Mucosa of stomach (tissue), 1 donor: ENCODE measurements at regions not wholly inside any gene's neighbourhood (a gene's known extent, or its start where the extent isn't known, plus 50 kb on each side); places are given as distances from the start of the nearest gene placed in this dataset.

Experiments
- H3K27me3 ChIP-seq: one replicate; pipeline ENCODE4 v1.7.0; 2013; ENCODE audit warnings: mild to moderate bottlenecking, low read length; ENCODE audit not compliant: control insufficient read depth, insufficient read depth
- H3K36me3 ChIP-seq: one replicate; pipeline ENCODE4 v1.7.0; 2013; ENCODE audit warnings: low read length; ENCODE audit not compliant: control insufficient read depth, insufficient read depth
- H3K4me1 ChIP-seq: one replicate; pipeline ENCODE4 v1.7.0; 2013; ENCODE audit warnings: mild to moderate bottlenecking, low read length; ENCODE audit not compliant: control insufficient read depth, insufficient read depth
- H3K4me3 ChIP-seq: one replicate; pipeline ENCODE4 v1.7.0; 2013; ENCODE audit warnings: low read length
- H3K9ac ChIP-seq: one replicate; pipeline ENCODE4 v1.7.0; 2013; ENCODE audit warnings: mild to moderate bottlenecking, low read length, moderate library complexity
- H3K9me3 ChIP-seq: one replicate; pipeline ENCODE4 v1.7.0; 2013; ENCODE audit warnings: mild to moderate bottlenecking, low read length, moderate library complexity; ENCODE audit not compliant: control insufficient read depth
- donor health status: Pancreatic carcinoma.

DNA sequence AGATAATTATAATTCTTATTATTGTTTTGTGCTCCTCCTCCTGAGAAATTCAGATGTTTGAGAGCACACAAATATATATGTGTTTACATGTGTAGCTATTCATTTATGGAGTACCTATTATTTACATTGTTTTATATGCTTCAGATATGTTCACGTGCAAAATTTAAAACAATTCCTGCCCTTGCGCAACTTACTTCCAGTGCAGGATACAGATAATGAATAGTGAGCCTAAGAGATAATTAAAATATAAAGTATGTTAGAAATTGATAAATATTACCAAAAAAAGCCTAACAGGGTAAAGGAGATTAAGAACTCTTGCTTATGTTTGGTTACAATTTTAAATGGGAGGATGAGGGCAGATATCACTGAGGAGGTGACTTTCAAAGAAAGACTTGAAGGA lies 81.7 kb upstream of the DPH6 start:
- H3K27me3 ChIP-seq, result no peaks in the 10 kb centered on the region
- H3K9me3 ChIP-seq, result no peaks in the 10 kb centered on the region

DNA sequence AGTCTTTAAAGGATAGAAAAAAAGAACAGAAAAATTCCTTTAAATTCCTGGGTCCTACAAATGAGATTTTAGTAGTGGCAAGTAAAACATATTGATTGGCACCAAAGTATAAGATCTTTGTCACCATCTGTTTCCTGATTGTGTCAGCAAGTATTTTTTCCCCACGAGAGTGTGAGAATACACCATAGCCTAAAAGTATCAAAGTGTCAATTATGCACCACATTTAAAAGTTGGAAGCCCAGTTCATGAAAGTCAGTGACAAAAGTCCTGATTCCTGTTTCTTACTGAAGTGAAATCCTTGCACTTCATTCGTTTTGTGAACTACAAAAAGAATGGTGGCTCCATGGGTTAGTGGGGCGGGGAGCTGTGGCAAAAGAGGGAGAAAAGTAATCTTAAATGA lies 83.8 kb upstream of the DPH6 start:
- no peak overlapping the region for H3K4me3 ChIP-seq
- H3K27me3 ChIP-seq, result no peaks in the 10 kb centered on the region

More for the DNA sequence above, 81.7 kb upstream of the DPH6 start:
- H3K4me1 ChIP-seq, result no peaks in the 10 kb centered on the region
- no peak overlapping the region for H3K9ac ChIP-seq
- H3K36me3 ChIP-seq, result no peaks in the 10 kb centered on the region
- no peak overlapping the region for H3K4me3 ChIP-seq

DNA sequence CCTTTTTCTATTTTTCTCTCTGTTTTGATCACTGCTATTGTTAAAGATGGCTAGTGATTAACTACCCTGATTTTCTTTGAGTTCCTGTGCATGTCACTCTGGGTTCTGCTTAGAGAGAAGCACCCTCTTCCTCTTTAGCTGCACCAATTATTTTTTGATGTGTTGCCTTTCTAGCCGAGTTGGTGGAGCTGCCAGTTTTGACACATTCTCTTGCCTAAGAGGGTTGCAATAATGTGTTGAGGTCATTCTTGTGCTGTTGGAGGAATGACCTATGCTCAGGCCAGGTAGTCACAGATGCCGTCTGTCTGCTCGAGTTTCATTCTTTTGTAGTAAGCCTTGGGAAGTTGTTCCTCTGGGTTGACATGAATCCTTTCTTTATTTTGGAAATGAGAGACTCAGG lies 84.6 kb upstream of the DPH6 start:
- no peak overlapping the region for H3K4me3 ChIP-seq
- no peaks in the 10 kb centered on the region for H3K27me3 ChIP-seq

More for the DNA sequence above, 83.8 kb upstream of the DPH6 start:
- Histone ChIP-seq H3K9me3 (no peaks in the 10 kb centered on the region), H3K4me1 (no peaks in the 10 kb centered on the region), H3K36me3 (no peaks in the 10 kb centered on the region), H3K9ac (no peak overlapping the region)

DNA sequence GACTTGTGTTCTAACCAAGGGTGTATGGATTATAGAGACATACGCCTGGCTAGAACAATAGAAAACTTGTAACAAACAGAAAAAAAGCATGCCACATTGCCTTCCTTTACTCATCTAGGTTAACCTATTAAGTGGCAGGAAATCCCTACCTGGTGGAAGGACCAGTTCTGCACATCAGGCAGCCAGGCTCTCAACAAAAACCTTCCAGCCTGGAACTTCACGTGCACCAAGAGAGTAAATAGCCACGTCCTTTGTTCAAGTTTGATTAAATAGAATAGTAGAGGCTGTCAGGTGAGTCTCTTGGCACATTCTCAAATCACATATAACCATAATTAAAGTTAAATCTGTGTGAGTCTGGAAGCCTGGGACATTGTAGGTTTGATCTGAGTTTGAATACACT lies 85.0 kb upstream of the DPH6 start:
- no peaks in the 10 kb centered on the region for H3K4me1 ChIP-seq
- no peak overlapping the region for H3K9ac ChIP-seq
- no peaks in the 10 kb centered on the region for H3K27me3 ChIP-seq
- H3K4me3 ChIP-seq, result no peak overlapping the region
- H3K9me3 ChIP-seq, result no peaks in the 10 kb centered on the region
- no peaks in the 10 kb centered on the region for H3K36me3 ChIP-seq

More for the DNA sequence above, 84.6 kb upstream of the DPH6 start:
- Histone ChIP-seq H3K9ac (no peak overlapping the region), H3K4me1 (no peaks in the 10 kb centered on the region), H3K36me3 (no peaks in the 10 kb centered on the region), H3K9me3 (no peaks in the 10 kb centered on the region)

DNA sequence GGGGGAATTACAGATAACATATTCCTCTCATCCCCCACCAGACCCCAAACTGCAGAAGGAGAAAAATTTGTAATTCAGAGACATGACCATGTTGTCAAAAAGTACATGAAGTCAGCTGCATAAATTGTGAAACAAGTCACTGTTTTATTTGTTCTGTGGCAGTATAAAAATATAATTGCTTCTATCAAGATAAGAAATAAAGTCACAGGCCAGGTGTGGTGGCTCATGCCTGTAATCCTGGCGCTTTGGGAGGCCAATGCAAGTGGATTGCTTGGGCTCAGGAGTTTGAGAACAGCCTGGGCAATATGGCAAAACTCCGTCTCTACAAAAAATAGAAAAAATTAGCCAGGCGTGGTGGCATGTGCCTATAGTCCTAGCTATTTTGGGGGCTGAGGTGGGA lies 87.7 kb upstream of the DPH6 start:
- no peaks in the 10 kb centered on the region for H3K4me1 ChIP-seq
- no peak overlapping the region for H3K9ac ChIP-seq
- H3K36me3 ChIP-seq, result no peaks in the 10 kb centered on the region
- no peak overlapping the region for H3K4me3 ChIP-seq
- H3K27me3 ChIP-seq, result no peaks in the 10 kb centered on the region
- H3K9me3 ChIP-seq, result no peaks in the 10 kb centered on the region

DNA sequence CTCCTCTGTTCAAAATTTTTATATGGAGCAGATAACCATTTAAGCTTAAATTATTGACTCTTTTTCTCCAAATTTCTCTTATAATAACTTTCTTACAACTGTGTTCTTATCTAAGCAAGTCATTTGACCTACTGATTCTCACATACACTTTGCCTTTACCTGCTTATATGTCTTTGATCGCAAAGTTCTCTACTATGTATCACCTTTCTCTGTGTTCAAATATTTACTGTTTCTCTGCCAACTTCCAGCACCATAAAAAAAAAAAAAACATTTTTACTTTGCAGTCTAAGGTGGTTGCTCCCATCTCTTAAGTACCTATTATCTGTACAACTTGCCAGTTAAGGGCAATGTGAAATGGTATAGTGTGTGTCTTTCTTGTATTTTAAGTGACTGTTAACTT lies 100.8 kb upstream of the DPH6 start:
- no peaks in the 10 kb centered on the region for H3K9me3 ChIP-seq
- H3K36me3 ChIP-seq, result no peaks in the 10 kb centered on the region
- no peaks in the 10 kb centered on the region for H3K4me1 ChIP-seq
- H3K27me3 ChIP-seq, result no peaks in the 10 kb centered on the region
- no peak overlapping the region for H3K4me3 ChIP-seq
- no peak overlapping the region for H3K9ac ChIP-seq

DNA sequence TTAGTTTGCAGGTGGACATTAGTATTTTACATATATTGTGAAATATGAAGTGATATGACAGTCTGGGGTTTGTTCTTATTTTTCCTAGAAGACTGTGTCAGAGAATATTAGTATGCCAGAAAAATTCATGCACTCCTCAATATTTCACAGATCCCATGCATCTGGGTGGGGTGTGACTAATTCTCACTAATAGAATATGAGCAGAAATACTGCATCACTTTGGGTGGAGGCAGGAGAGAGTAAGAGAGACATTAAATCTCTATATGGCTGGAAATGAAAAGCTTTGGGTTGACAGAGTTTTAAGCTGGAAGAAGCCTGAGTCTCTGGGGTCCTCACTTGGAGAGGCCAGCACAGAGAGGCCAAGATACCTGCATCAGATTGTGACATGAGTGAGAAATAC lies 101.3 kb upstream of the DPH6 start:
- Histone ChIP-seq H3K9ac (no peak overlapping the region), H3K36me3 (no peaks in the 10 kb centered on the region), H3K4me3 (no peak overlapping the region), H3K4me1 (no peaks in the 10 kb centered on the region), H3K9me3 (no peaks in the 10 kb centered on the region), H3K27me3 (no peaks in the 10 kb centered on the region)

DNA sequence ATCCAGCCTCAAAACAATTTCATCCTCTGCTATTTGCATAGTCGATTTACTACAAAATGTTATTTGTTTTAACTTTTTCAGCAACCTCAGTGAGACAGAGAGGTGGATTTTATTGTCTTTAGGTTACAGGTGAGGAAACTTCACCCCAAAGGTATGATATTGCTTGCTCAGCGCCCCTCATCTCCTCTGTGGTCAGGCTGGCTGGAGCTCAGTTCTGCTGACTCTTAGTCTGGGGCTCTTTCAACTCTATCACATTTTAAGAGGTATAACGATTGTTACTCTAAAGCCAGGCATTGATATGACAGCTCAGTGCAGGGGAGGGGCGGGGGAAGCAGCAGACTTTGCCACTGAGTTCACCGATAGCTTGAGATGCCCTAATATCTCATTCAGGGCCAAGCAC lies 103.0 kb upstream of the DPH6 start:
- Histone ChIP-seq H3K9ac (no peak overlapping the region), H3K9me3 (no peaks in the 10 kb centered on the region), H3K4me3 (no peak overlapping the region), H3K36me3 (no peaks in the 10 kb centered on the region), H3K27me3 (no peaks in the 10 kb centered on the region), H3K4me1 (no peaks in the 10 kb centered on the region)

DNA sequence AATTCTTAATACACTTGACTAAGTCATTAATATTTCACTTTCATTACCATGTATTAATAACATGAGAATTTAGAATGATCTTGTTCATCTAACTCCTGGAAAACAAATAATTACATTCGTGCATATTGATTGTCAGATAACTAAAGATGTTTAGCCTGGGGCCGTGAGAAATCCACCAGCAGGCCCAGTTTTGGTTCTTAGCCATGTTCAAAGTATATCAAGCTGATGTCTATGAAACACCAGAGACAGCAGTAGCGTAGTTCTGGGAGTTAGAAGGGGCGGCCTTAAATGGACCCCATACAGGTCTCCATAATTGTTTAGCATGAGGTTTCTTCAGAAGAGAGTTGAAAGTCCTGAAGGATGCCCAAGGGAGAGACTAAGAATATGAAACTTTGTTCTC lies 103.6 kb upstream of the DPH6 start:
- no peak overlapping the region for H3K4me3 ChIP-seq
- no peaks in the 10 kb centered on the region for H3K36me3 ChIP-seq
- no peaks in the 10 kb centered on the region for H3K9me3 ChIP-seq
- H3K9ac ChIP-seq, result no peak overlapping the region
- no peaks in the 10 kb centered on the region for H3K27me3 ChIP-seq
- no peaks in the 10 kb centered on the region for H3K4me1 ChIP-seq

DNA sequence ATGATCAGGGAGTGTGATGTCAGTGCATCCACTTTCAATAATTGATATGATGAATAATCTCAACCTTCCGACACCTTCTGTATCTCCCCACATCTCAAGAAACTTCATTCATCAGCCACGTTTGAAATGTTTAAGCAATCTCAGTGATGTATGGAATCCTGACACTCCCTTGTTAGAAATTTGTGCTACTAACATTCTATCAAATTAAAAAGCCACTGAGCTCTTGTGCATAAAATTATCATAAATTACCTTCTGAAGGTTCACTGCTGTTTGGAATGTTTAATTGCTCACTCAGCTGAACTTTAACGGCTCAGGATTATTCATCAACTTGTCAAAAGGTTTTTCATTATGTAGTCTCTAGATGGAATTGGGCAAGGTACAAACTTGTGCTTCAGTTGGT lies 108.4 kb upstream of the DPH6 start:
- H3K4me1 ChIP-seq, result no peaks in the 10 kb centered on the region
- no peaks in the 10 kb centered on the region for H3K27me3 ChIP-seq
- H3K9ac ChIP-seq, result no peak overlapping the region
- H3K4me3 ChIP-seq, result no peak overlapping the region
- no peaks in the 10 kb centered on the region for H3K9me3 ChIP-seq
- no peaks in the 10 kb centered on the region for H3K36me3 ChIP-seq

DNA sequence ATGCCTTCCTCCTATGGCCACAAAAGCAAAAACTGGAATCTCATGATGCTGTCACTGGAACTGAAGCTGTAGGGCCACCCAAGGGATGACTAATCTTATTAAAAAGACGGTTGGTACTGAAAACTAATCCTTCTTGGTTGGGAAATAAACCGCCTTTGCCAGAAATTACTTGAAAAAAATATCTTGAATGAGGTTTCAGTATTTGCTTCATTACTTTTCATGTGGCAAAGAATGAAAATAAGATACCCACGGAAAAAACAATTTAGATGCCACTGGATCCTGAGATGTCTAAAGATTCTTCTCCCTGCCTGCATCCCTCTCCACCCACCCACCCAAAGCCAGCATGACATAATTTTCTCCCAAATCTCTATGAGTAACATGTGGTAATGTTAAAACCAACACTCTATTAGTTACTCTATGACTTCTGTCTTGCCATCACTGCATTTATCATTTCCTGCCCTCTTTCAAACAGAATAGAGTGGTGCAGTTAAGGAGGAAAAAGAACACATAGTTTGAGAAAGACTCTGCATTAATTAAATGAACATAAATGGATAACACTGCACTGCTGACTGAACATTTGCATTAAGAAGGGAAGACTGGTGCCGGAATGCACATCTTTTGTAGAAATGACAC lies 111.8 kb upstream of the DPH6 start:
- Histone ChIP-seq H3K27me3 (no peaks in the 10 kb centered on the region), H3K36me3 (no peaks in the 10 kb centered on the region), H3K4me1 (no peaks in the 10 kb centered on the region), H3K9me3 (no peaks in the 10 kb centered on the region), H3K4me3 (no peak overlapping the region), H3K9ac (no peak overlapping the region)

DNA sequence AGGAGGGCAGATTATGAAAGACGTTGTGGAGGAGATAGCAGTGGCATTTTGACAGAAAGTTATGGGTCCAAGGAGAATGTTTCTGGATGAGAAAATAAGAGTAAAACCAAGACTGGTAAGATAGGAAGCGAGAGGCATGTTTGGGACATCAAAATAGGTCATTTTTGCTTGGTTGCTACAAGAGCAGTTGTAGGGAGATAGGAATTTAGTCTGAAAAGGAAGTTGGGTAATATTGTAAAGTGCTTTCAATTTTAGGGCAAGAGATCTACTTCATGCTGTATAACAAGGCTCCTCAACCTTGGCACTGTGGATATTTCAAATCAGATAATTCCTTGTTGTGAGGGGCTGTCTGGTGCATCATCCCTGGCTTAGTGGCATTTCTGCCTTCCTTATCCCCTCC lies 118.0 kb upstream of the DPH6 start:
- no peaks in the 10 kb centered on the region for H3K9me3 ChIP-seq
- no peaks in the 10 kb centered on the region for H3K27me3 ChIP-seq
- no peak overlapping the region for H3K4me3 ChIP-seq
- no peak overlapping the region for H3K9ac ChIP-seq
- no peaks in the 10 kb centered on the region for H3K36me3 ChIP-seq
- peaks cover 10% of the 10 kb centered on the region for H3K4me1 ChIP-seq

DNA sequence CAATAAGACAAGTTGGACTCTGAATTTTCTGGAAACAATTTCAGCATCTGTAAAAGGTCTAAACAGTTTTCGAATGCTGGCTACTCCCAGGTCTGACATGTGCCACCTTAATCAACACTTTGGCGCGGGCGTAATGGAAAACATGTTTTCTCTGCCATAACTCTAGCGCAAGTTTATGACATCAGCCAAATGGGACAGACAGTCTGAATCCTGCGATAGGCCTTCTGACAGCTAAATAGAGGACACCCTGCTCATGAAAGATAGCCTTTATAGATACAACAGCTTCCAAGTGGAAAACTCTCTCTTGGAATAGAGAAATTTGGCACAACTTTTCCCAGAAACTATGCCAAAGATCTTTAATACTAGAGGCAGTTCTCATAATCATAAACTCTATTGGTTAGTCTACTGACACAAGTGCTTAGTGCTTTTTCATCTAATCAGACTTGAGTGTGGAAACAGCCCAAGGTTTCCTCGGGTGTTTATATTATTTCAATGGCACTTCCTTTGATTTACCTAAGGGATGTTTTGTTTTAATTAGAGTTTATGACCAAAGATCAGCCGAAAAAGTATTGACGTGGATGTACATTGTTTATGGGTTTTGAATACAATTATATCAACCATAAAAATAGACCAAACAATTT lies 120.1 kb upstream of the DPH6 start:
- Histone ChIP-seq H3K9me3 (no peaks in the 10 kb centered on the region), H3K4me3 (no peak overlapping the region), H3K4me1 (peaks cover 14% of the 10 kb centered on the region), H3K36me3 (no peaks in the 10 kb centered on the region), H3K9ac (no peak overlapping the region), H3K27me3 (no peaks in the 10 kb centered on the region)
